Motor neuron (in vitro differentiated cells): ENCODE measurements at regions not wholly inside any gene's neighbourhood (a gene's known extent, or its start where the extent isn't known, plus 50 kb on each side); places are given as distances from the start of the nearest gene placed in this dataset.
A peak's percentile ranks its signal among the peaks of the same experiment; 100 is the strongest.

Source experiments
- ATAC-seq, 8 experiments: fragments of 200-7000 bp; cut with Tn5 transposase; replicated peaks in 6 of 8; 2 replicates each; pipeline ENCODE4 v1.8.0; 2021; ENCODE audit warnings: mild to moderate bottlenecking in 8 of 8, moderate library complexity in 8 of 8
- H3K27ac ChIP-seq, 2 donors: fragments of 250-450 bp; sonication (Bioruptor Pico); 2 replicates each; pipeline ENCODE4 v1.9.0; 2021; ENCODE audit warnings: antibody characterized with exemption in 2 of 2, mild to moderate bottlenecking in 2 of 2, moderate library complexity in 1 of 2
- H3K4me1 ChIP-seq, 2 donors: fragments of 250-450 bp; sonication (Bioruptor Pico); replicated peaks in 1 of 2; 2 replicates each; pipeline ENCODE4 v1.6.1; 2021; ENCODE audit warnings: antibody characterized with exemption in 2 of 2, mild to moderate bottlenecking in 2 of 2, moderate library complexity in 1 of 2
- H3K4me3 ChIP-seq, 5 donors: fragments of 250-450 bp; sonication (Bioruptor Pico); 2 replicates each; pipeline ENCODE4 v1.9.0; 2021; ENCODE audit warnings: antibody characterized with exemption in 5 of 5, mild to moderate bottlenecking in 5 of 5, moderate library complexity in 4 of 5
- WGBS, 10 experiments: fragments of 450-650 bp; shearing (Covaris generic); methylation state at CpG; one replicate each; pipeline ENCODE4 v1.0.0; 2022; 5-methylcytosine and 5-hydroxymethylcytosine counted together
- in situ Hi-C, 9 experiments: fragments of 400-800 bp; cut with MboI; loops; one replicate each; pipeline ENCODE4 v1.15.0; 2021; ENCODE audit warnings: low sequenced_read_pairs in 9 of 9, low pct_unique_long_range_greater_than_20kb in 2 of 9; ENCODE audit not compliant: unreplicated experiment in 9 of 9

DNA sequence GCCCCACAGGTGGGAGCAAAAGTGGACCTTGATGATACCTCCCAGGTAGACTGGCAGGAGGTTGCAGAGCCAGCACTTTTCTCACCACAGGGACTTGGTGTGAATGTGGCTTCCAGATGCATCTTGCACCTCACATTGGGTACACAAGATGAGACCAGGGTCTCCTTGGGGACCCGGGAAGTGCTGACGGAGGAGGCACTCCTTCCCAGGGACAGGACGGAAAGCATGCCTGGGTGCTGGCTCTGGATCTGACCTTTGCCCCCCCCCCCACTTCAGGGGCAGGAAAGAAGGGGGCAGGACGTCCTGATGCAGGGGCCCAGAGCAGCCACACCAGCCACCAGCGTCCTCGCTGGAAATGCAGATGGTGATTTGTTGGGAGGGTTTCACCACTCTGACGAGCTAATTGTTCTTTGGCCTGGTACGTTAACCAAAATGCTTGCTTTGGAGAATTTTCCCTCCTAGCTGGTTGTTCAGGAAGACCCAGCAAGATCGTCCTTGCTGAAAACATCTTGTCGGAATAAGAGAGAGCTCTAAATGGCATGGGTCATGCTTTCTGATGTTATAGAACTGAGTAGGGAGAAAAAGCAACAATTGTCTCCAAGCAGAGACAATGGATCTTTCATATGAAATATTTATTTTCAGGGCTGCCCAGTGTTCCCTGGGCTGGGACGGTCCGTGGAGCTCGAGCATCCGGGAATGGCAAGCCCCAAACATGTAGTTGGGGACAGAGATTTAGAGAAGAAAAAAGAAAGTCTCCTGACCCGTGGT, 74.4 kb upstream of the PPARA start:
- peaks cover 0 to 2% of the 10 kb centered on the region in 2 donors for H3K4me1 ChIP-seq
- no peak overlapping the region for H3K4me3 ChIP-seq
- ATAC-seq, result no peak
- in situ Hi-C loops, result no loop called here
- WGBS, 10 experiments, result 0 to 75% (median 5%) methylated on average over 4 to 14 of the region's 15 CpGs; no CpG with 5 or more reads in 2 of the 10 experiments
- no peak overlapping the region for H3K27ac ChIP-seq

DNA sequence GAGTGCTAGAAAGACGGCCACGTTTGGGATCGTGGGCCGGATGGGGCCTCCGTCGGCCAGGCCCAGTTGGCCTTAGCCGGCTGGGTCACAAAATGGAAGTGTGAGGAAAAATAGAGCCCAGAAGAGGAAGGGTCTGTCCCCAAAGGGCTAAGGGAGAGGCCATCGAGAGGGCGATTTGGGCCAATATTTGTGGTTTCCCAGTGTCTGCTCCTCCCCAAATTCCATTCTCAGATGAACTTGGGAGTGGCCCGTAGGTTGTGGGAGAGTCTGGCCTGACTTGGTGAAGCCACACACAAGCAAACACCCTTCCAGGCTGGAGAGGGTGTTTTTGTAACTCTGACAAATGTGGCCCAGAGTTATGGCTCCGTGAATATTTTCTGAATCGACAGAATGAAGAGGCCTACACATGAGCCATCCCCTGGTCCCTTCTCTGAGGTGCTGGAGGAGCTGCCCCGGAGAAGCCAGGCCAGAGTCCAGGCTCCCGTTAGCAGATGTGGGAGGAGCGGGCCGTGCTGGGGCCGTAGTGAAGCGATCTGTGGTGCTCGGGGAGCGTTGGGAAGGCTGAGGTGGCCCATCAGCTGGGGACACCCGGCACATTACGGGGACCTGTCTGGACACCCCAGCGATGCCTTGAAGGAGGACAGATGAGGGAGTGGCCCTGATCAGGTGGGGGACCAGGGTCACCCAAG, 73.5 kb upstream of the PPARA start:
- no peak overlapping the region for H3K4me3 ChIP-seq
- 0 to 80% (median 15%) methylated on average over 1 to 17 of the region's 23 CpGs; no CpG with 5 or more reads in 2 of the 10 experiments for WGBS, 10 experiments
- no peaks in the 10 kb centered on the region for H3K4me1 ChIP-seq
- no peak overlapping the region for H3K27ac ChIP-seq
- in situ Hi-C loops, result no loop called here
- peak in 3 of 8 experiments; percentile 2 to 8 (median 4) for ATAC-seq

- no peaks in the 10 kb centered on the region for H3K4me1 ChIP-seq
- 0 to 76% (median 2%) methylated on average over 3 to 12 of the region's 12 CpGs; no CpG with 5 or more reads in 1 of the 10 experiments for WGBS, 10 experiments
- in situ Hi-C loops, result no loop called here
- ATAC-seq, result no peak
- no peak overlapping the region for H3K4me3 ChIP-seq
- no peak overlapping the region for H3K27ac ChIP-seq
Measured at GRCh38 chr22:46077669-46078099, 72.6 kb upstream of the PPARA start.

- Histone ChIP-seq H3K4me3 (no peak overlapping the region), H3K27ac (no peak overlapping the region), H3K4me1 (no peaks in the 10 kb centered on the region)
- peak in 6 of 8 experiments; percentile 3 to 38 (median 16) for ATAC-seq
- WGBS, 10 experiments, result 0 to 40% (median 9%) methylated on average over 1 to 8 of the region's 40 CpGs; no CpG with 5 or more reads in 2 of the 10 experiments
- in situ Hi-C loops, result no loop called here
Measured at GRCh38 chr22:46078241-46079092, 71.9 kb upstream of the PPARA start.

GRCh38 chr22:46079093-46079860, 71.0 kb upstream of the PPARA start:
- no peaks in the 10 kb centered on the region for H3K4me1 ChIP-seq
- no peak overlapping the region for H3K4me3 ChIP-seq

DNA sequence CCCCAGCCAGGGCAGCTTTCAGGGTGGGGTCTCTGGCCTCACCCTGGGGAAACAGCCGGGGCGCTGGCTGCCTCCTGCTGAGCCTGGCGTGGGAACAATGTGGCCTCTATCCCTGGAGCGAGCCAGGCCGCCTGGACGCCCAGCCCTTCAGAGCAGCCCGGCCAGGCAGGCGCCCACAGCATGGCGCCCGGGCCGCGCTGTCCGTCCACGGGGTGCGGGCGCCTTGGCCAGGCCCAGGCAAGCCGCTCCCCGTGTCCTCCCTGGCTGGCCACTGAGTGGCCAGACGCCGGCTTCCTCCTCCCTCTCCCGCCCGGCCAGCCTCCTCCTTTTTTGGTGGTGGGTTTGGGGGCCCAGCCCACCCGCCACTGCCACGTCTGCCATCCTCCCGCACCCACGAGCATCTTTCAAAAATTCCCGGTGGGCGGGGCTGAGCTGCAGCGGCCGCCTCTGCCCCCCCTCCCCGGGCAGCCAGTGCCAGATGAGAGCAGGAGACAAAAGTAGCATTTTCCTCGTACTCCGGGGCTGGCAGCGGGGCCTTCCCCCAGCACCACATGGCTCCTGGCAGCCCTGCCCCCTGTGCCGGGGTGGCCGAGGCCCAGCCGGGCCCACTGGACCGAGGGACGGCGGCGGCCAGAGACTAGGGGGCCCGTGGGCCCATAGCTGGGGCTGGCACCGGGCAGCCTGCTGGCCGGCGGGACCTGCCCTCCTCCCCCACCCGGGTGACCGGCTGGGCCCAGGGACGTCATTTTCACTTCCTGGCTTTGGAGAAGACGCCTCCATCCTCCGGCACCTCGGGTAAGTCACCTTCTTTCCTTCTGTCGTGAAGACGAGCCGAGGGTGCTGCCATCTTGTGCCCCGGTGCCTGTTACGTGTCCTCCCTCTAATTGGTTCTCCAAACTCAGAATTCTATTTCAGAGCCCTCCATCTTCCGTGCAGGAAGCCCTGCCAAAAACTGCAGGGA, 70.2 kb upstream of the PPARA start:
- Histone ChIP-seq H3K4me1 (no peaks in the 10 kb centered on the region), H3K4me3 (no peak overlapping the region), H3K27ac (no peak overlapping the region)
- in situ Hi-C loops, result no loop called here
- peak in 6 of 8 experiments; percentile 14 to 65 (median 50) for ATAC-seq
- WGBS, 10 experiments, result 0 to 87% (median 14%) methylated on average over 1 to 11 of the region's 57 CpGs; no CpG with 5 or more reads in 3 of the 10 experiments

More at GRCh38 chr22:46079093-46079860, 71.0 kb upstream of the PPARA start:
- in situ Hi-C loops, result no loop called here
- H3K27ac ChIP-seq, result no peak overlapping the region
- 25 to 100% (median 80%) methylated on average over 1 to 5 of the region's 21 CpGs; no CpG with 5 or more reads in 6 of the 10 experiments for WGBS, 10 experiments
- ATAC-seq, result peak in 3 of 8 experiments; percentile 0 to 8 (median 3)

DNA sequence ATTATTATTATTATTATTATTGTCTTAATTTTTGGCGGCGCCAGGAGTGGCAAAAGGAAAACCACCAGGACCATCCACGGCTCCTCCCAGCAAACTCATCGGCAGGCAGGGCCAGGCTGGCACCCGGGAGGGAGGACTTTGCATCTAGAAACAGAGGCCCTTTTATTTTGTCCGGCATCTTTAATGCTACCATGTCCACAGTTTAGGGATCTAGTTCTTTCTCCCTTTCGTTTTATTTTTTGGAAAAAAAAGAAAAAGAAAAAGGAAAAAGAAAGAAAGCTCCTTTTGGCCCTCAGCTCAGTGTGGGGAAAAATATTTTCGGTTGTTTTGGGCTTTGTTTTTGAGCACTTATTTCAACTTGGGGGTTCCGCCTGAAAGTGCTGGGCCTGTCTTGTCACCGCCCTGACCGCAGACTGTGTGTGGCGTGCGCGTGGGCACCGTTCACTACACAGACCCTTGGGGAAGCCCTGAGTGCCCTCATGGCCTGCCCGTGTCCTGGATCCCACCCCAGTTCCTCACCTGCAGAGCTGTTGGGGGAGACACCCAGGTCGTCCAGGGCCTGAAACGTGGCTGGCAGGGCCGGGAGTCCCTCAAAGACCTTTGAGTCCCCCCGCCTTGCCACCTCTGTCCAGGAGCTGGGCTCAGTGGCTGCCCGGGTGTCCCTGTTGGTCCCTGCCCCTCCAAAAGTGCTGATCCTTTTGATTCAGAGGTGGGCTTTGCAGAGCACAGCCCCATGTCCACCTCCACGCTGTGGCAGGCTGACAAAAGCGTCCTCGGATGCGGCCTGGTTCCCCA, 69.1 kb upstream of the PPARA start:
- no peak for ATAC-seq
- Histone ChIP-seq H3K4me3 (no peak overlapping the region), H3K4me1 (no peaks in the 10 kb centered on the region), H3K27ac (no peak overlapping the region)
- WGBS, 10 experiments, result 0 to 89% (median 66%) methylated on average over 1 to 10 of the region's 25 CpGs
- in situ Hi-C loops, result no loop called here

- H3K27ac ChIP-seq, result no peak overlapping the region
- ATAC-seq, result no peak
- no peaks in the 10 kb centered on the region for H3K4me1 ChIP-seq
- in situ Hi-C loops, result no loop called here
- WGBS, 10 experiments, result 0 to 57% (median 26%) methylated on average over 2 to 16 of the region's 18 CpGs; no CpG with 5 or more reads in 2 of the 10 experiments
- no peak overlapping the region for H3K4me3 ChIP-seq
Measured at GRCh38 chr22:46081831-46082210, 68.5 kb upstream of the PPARA start.

GRCh38 chr22:46082633-46083032, 67.7 kb upstream of the PPARA start:
- in situ Hi-C loops, result no loop called here
- no peak overlapping the region for H3K27ac ChIP-seq
- 0 to 100% (median 78%) methylated on average over 4 to 8 of the region's 8 CpGs for WGBS, 10 experiments

GRCh38 chr22:46083383-46084350, 66.7 kb upstream of the PPARA start:
- H3K27ac ChIP-seq, result no peak overlapping the region
- no peak overlapping the region for H3K4me3 ChIP-seq
- in situ Hi-C loops, result no loop called here
- WGBS, 10 experiments, result 0 to 90% (median 60%) methylated on average over 1 to 14 of the region's 24 CpGs
- ATAC-seq, result no peak
- peaks cover 6 to 10% of the 10 kb centered on the region in 2 donors for H3K4me1 ChIP-seq

More at GRCh38 chr22:46082633-46083032, 67.7 kb upstream of the PPARA start:
- no peak for ATAC-seq
- Histone ChIP-seq H3K4me1 (peaks cover 4% of the 10 kb centered on the region in 2 donors), H3K4me3 (no peak overlapping the region)
